GM19468 (cell line): ENCODE measurements at regions not wholly inside any gene's neighbourhood (a gene's known extent, or its start where the extent isn't known, plus 50 kb on each side); places are given as distances from the start of the nearest gene placed in this dataset.

Experiments
- ATAC-seq: cut with Tn5 transposase; IDR thresholded peaks from one replicate; pipeline ENCODE4 v1.9.1; 2021; ENCODE audit warnings: mild to moderate bottlenecking, moderate library complexity, moderate number of reproducible peaks; ENCODE audit not compliant: unreplicated experiment; ENCODE audit errors: extremely low read depth

DNA sequence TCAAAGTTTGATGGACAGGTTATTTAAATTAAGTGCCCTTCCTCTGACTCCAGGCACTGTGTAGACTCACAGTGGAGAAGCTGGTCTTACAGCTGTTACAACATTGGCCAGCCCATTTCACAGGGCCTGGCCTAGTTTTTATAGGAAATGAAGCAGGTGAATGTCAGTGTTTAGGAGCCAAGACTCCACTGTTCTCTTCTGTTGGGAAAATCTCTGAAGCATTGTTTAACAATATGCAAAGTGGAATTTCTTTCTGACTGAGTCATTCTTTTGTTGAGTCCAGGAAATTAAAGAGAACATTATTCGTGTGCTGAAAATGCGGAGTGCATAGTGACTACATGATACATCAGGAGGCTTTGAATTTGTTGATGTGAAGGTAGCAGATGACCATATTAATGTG lies 64.7 kb downstream of the ARRDC4 start:
- ATAC-seq, result no peak

DNA sequence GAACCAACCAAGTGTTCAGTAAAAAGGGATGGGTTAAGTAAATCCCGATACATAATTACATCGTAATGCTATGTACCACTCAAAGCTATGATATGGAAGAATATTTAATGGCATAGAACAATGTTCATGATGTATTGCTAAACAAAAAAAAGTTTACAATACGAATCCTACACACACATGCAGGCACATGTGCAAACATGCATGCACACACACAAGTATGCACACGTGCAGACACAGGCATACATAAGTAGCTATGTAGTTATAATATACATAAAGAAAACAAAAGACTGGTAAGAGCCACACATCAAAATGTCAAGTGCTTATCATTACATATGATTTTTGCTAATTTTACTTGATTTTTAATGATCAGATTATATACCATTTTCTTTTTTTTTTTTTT lies 74.2 kb downstream of the ARRDC4 start:
- ATAC-seq, result no peak

GRCh38 chr15:98035134-98035533 lies 74.6 kb downstream of the ARRDC4 start:
- ATAC-seq, result no peak

DNA sequence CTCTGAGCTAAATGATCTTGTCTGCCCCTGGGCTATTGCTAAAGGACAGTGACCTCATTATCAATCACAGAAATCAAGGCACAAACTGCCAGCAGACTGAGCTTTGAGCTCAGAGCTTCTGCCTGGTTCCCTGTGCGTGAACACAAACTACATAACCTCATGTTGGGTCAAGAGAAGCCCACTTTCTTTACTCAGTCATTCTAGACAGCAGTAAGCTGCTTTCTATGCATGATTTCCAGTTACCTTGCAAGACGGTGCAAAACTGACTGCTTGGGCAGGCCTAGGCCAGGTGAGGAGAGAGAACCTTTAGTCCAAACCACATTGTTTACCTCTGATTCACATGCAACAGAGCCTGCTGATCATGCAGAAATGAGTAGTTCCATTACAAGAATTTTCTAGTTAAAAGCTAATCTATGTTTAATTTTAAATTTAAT lies 75.1 kb downstream of the ARRDC4 start:
- no peak for ATAC-seq

GRCh38 chr15:98039596-98039995 lies 79.1 kb downstream of the ARRDC4 start:
- no peak for ATAC-seq

DNA sequence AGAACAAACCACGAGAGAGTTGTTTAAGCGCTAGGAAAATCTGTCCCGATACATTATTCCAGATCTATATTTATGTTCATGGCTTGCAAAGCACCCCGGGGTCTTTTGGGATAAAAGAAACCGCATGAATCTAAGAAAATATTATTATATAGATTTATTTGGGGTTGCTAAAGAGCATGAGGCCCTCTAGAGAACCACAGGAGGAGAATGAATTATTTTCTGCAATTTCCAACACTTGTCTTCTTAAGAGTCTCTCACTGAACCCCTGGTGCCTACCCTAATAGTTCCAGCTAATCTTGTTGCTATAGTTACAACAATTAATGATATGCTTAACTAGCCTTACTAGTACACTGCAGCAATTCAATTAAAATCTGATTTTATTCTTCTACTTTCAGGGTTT lies 79.6 kb downstream of the ARRDC4 start:
- ATAC-seq, result no peak

DNA sequence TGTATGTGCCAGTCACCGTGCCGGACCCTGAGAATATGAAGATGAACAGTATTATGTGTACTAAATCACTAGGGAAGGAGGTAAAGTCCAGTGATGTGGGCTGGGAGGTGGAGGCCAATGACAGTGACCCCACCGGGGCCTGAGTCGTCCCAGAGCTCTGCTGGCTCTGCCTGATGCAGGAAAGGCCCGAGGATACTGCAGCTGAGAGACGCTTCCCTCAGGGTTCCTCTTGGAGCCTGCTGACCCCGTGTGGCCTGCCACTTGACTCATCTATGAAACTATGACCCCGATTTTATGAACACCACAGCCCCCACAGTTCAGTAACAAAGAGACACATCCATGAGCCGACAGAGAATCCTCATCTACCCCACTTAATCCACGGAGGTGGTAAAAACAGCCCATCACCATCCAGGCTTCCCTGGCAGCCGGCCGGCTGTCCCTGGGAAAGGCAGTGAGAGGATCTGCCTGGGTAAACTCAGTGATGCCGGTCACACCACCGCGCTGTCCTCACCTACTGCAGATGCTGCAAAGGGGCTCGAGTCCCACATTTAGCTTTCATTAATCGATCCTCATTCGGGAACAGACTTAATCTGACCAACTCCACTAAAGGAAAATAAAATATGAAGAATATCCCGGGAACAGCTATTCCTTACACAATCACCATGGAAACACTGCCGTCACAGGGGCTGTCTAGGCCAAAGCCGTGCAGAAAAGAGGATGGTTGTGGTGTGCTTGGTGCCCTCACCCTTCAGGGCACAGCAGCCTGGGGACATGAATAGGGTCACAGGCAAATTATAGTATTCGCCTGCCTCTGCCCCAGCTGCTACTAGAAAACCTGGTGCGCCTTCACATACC lies 82.9 kb downstream of the ARRDC4 start:
- no peak for ATAC-seq

- ATAC-seq, result no peak
Measured at GRCh38 chr15:98051734-98052133, 91.2 kb downstream of the ARRDC4 start.

- ATAC-seq, result no peak
Measured at GRCh38 chr15:98057453-98057852, 97.0 kb downstream of the ARRDC4 start.

DNA sequence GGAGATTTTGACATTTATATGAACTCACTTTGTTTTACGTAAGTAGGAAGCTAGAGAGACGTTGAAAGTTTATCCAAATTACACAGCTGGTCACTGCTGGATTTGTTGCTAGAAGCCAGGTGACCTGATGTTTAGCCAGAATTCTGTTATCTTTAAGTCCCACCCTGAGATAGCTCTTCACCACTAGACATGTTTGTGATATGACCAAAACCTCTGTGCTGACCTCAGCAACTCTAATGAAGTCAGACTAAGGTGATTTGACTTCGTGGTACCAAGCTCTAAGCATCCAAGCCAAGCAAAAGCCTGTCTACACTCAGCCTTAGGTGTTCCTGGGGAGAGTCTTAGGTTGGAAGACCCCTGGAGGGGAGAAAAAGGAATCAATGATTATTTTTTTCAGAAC lies 102.4 kb downstream of the ARRDC4 start:
- ATAC-seq, result no peak

GRCh38 chr15:98063315-98063714 lies 102.8 kb downstream of the ARRDC4 start:
- no peak for ATAC-seq

- no peak for ATAC-seq
Measured at GRCh38 chr15:98063871-98064270, 103.4 kb downstream of the ARRDC4 start.

GRCh38 chr15:98067339-98067738 lies 106.8 kb downstream of the ARRDC4 start:
- ATAC-seq, result no peak

GRCh38 chr15:98069256-98069655 lies 108.8 kb downstream of the ARRDC4 start:
- ATAC-seq, result no peak

DNA sequence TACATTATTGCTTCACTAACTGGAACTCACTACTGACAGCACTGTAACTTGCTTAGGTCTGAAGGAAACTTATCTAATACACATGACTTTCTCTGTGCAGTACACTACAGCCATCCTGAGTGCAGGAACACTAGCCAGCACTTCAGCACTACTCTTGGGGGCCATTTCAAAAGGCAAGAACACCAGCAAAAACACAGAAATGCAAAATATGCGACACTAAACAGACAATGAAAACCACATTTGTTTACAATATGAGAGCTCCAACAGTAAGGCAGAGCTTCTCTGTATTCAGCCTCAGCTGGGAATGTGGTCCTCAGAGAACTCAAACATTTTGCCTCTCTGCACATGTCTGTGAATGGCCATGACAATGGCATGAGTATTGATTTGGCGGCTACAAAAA lies 109.6 kb downstream of the ARRDC4 start:
- ATAC-seq, result no peak

- no peak for ATAC-seq
Measured at GRCh38 chr15:98071786-98072185, 111.3 kb downstream of the ARRDC4 start.

DNA sequence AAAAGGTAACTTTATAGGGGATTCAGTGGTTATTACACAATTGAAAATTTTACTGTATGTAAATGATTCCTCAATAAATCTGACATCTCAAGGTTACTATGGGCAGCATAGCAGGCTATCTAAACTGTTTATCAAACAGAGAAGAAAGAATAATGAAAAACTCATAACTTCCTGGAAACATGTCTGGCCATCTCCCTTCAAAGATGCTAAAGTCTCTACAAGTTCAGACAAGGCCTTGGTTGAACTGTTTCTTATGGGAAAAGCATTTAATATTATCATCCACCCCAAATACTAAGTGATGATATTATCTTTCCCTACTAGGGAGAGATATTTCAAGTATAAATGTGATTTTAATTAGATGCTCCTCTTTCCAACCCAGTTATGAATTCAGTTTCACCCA lies 114.9 kb downstream of the ARRDC4 start:
- no peak for ATAC-seq

- no peak for ATAC-seq
Measured at GRCh38 chr15:98076021-98076816, 115.7 kb downstream of the ARRDC4 start.

- no peak for ATAC-seq
Measured at GRCh38 chr15:98077186-98077585, 116.7 kb downstream of the ARRDC4 start.

- no peak for ATAC-seq
Measured at GRCh38 chr15:98080791-98081190, 120.3 kb downstream of the ARRDC4 start.

DNA sequence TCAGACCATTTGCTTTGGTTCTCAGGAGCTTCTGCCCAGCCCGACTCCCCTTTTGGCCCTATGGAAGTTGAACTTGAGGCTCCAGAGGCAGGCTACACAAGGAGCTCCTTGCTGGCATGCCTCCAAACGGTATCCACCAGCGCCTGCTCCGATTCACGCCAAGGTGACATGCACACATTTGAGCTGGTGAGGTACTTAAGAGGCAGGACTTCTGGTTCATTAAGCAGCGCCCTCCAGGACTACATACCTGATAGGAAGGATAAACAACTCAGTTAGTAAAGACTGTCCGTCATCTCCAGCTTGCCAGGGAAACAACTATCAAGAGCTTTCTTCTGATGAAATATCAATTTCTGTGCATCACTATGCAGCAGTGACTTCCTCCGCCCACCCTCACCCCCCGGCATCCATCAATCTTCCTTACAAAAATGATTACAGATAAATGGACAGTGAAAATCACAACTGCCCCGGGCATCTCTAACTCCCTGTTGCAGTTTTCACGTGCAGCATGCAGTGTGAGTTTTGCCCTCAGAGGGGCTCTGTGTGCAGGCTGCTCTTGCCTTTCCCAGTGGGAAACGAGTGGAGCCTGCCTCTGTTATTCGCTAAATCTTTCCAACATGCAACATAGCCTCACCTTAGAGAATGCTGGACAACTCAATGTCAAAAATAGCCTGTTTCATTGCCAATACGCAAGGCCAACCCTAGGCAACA lies 122.9 kb downstream of the ARRDC4 start:
- no peak for ATAC-seq
